Fibroblast of skin of right biceps (primary cell): ENCODE measurements at regions not wholly inside any gene's neighbourhood (a gene's known extent, or its start where the extent isn't known, plus 50 kb on each side); places are given as distances from the start of the nearest gene placed in this dataset.

Source experiments
- DNase-seq: peaks from one replicate; pipeline ENCODE4 v3.0.0-alpha.2; 2013

- DNase-seq = no peak
These were observed 1832.8 kb upstream of the PRR20A start for GRCh38 chr13:55307909-55308308.

- no peak for DNase-seq
These were observed 1798.8 kb upstream of the PRR20A start for GRCh38 chr13:55341891-55342290.

- no peak for DNase-seq
These were observed 1795.5 kb upstream of the PRR20A start for GRCh38 chr13:55345224-55345623.

- no peak for DNase-seq
These were observed 1793.2 kb upstream of the PRR20A start for GRCh38 chr13:55347528-55347927.

- DNase-seq = no peak
These were observed 1781.7 kb upstream of the PRR20A start for GRCh38 chr13:55359067-55359466.

- no peak for DNase-seq
These were observed 1779.6 kb upstream of the PRR20A start for GRCh38 chr13:55361141-55361540.

GRCh38 chr13:55366676-55367075 is 1774.0 kb upstream of the PRR20A start:
- no peak for DNase-seq

- DNase-seq = no peak
These were observed 1746.2 kb upstream of the PRR20A start for GRCh38 chr13:55394470-55394869.

- DNase-seq = no peak
These were observed 1737.8 kb upstream of the PRR20A start for GRCh38 chr13:55402870-55403269.

GRCh38 chr13:55403887-55404487 is 1736.7 kb upstream of the PRR20A start:
- no peak for DNase-seq

GRCh38 chr13:55410398-55411330 is 1730.1 kb upstream of the PRR20A start:
- no peak for DNase-seq

GRCh38 chr13:55418095-55418494 is 1722.6 kb upstream of the PRR20A start:
- DNase-seq = no peak

- DNase-seq = no peak
These were observed 1707.9 kb upstream of the PRR20A start for GRCh38 chr13:55432814-55433213.

GRCh38 chr13:55437162-55437561 is 1703.6 kb upstream of the PRR20A start:
- DNase-seq = no peak

GRCh38 chr13:55439450-55439849 is 1701.3 kb upstream of the PRR20A start:
- DNase-seq = no peak

- no peak for DNase-seq
These were observed 1700.1 kb upstream of the PRR20A start for GRCh38 chr13:55440465-55441085.

- DNase-seq = no peak
These were observed 1676.5 kb upstream of the PRR20A start for GRCh38 chr13:55464222-55464621.

- DNase-seq = no peak
These were observed 1673.2 kb upstream of the PRR20A start for GRCh38 chr13:55467476-55467875.

- no peak for DNase-seq
These were observed 1657.0 kb upstream of the PRR20A start for GRCh38 chr13:55483626-55484158.

GRCh38 chr13:55493297-55493696 is 1647.4 kb upstream of the PRR20A start:
- no peak for DNase-seq

- DNase-seq = no peak
These were observed 1643.2 kb upstream of the PRR20A start for GRCh38 chr13:55497486-55497885.

GRCh38 chr13:55500694-55501093 is 1640.0 kb upstream of the PRR20A start:
- DNase-seq = no peak

- DNase-seq = no peak
These were observed 1624.1 kb upstream of the PRR20A start for GRCh38 chr13:55516610-55517009.

- DNase-seq = no peak
These were observed 1623.4 kb upstream of the PRR20A start for GRCh38 chr13:55517312-55517711.
